HG03378 (cell line): ENCODE measurements at regions not wholly inside any gene's neighbourhood (a gene's known extent, or its start where the extent isn't known, plus 50 kb on each side); places are given as distances from the start of the nearest gene placed in this dataset.
"Not testable (repeated sequence)": the region's sequence is repeated elsewhere in the genome, so short reads cannot be mapped to it uniquely, and the experiment has no call there.

Source experiments
- ATAC-seq: cut with Tn5 transposase; IDR thresholded peaks from one replicate; pipeline ENCODE4 v1.9.1; 2021; ENCODE audit warnings: mild to moderate bottlenecking, moderate library complexity; ENCODE audit not compliant: unreplicated experiment

DNA sequence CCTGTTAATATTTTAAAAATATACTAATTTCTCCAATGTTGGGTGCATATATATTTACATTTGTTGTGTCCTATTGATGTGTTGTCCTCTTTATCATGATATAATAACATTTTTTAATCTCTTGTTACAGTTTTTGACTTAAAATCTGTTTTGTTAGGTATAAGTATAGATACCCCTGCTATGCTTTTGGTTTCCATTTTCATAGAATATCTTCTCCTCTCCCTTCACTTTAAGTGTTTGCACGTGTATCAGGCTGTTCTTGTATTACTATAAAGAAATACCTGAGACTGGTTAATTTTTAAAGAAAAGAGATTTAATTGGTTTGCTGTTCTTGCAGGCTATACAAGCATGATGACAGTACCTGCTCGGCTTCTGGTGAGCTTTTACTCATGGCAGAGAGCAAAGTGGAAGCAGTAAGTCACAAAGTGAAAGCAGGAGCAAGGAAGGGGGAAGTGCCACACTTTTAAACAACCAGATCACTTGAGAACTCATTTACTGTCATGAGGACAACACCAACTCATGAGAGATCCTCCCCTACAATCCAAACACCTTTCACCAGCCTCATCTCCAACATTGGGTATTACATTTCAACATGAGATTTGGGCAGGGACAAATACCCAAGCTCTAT lies 340.5 kb upstream of the SYNCRIP start:
- peak; percentile 83 for ATAC-seq

DNA sequence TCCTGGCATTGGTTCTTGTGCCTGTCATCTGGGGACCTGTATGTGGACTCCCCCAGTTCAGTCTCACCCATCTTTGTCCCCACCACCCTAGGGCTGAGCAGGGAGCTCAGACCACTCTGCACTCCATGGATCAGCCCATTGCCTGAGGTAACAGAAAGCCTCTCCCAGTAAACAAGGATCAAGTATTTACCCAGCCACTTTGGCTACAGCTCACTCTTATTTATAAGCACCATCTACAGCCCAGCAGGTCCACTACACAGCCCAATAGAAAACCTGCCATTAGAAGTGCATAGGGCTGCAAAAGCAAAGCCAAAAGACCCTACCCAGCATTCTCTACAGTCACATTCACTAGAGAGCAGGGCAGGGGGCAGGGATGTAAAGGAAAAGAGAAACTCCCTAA lies 335.0 kb upstream of the SYNCRIP start:
- ATAC-seq = no peak

DNA sequence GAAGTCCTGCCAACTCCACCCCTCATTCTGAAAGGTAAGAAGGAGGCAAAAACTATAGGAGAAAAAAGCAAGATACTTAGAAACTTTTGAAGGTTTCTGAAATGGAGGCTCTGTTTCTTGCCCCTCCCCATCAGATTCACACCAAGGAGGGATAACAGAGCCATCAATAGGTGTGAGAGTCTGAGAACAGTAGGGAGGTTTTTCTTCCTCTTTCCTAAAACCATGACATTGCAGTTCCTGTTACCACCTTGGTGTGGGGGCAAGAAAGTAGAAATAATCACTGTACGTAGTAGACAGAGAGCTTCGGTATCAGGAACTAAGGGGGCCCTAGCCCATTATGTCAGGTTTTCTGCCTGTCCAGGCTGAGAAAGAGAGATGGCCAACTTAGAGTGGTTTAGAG lies 333.3 kb upstream of the SYNCRIP start:
- ATAC-seq = peak; percentile 80

DNA sequence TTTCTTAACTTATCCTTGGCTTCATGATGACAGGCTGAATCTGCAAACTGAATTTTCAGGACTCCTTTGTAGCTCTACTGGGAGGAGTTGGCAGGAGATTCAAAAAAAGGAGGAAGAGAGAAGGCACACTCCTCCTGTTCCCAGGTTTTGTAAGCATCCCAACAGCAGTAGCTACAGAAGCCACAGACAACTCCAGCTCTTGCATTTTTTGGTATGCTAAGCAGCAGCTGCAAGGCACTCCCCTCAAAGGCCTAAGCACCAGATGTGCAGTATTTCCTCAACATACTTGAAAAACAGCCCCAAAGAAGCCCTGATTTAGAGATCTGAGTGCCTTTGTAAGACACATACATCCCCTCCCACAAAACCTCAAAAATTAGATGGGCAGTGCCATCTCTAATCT lies 328.6 kb upstream of the SYNCRIP start:
- ATAC-seq = no peak

DNA sequence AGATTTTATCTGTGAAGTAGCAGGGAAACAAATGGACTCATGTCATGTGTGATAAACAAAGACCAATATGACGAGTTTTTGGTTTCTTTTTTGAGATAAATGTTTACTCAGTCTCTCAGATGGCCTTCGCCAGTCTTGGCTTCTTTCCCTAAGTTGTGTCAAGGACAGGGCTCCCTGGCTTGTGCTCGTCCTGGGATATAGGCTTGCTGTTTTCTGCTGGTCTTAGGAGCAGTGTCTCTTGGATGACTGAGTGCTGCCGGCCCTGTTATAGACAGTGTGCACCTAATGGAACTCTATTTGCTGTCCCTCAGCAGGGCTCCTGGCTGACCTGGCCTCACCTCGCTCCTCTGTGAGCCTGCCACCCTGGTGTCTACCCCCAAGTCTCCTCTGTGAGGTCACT lies 324.1 kb upstream of the SYNCRIP start:
- no peak for ATAC-seq

DNA sequence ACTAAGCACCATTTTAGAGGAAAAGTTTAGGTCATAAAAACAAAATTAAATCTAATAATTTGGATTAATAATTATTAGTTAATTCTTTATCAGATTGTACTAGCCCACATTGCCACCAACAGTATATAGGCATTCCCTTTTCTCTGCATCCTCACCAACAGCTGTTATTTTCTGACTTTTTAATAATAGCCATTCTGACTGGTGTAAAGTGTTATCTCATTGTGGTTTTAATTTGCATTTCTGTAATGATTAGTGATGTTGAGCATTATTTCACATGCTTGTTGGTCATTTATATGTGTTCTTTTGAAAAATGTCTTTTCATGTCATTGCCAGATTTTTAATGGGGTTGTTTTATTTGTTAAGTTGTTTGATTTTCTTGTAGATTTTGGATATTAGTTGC lies 319.1 kb upstream of the SYNCRIP start:
- ATAC-seq = no peak

DNA sequence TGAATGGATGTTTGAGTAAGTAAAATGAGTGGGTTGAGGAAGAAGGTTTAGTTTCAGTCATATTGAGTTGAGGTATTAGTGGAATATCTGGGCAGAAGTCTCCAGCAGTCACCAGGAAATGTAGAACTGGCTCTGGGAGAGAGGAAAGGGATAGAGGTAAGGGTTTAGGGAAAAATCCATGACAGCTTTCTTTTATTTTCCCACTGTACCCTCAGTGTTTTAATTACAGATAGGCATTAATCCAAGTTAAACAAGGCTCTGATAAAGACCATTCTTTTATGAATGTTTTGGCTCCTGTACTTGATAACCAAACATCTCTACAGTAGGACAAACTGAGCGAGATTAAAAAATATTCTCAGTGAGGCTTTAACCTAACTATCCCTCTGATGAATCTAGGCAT lies 318.4 kb upstream of the SYNCRIP start:
- no peak for ATAC-seq

DNA sequence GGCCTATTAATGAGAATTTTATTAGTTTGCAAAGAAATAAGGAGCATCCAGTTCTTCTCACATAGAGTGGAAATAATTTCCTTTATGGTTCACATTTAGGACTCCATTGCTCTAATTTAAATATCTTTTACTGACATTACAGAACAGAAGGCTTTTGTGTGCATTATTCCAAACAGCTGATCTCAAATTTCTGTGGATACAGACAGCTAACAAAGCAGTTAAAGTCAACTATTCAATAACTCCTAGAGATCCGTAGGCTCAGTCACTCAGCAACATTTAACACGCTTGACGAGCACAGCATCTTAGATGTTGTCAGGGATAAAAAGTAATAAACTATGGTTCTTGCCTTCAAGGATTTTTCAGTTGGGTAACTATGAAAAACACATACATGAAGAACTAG lies 305.8 kb upstream of the SYNCRIP start:
- ATAC-seq = no peak

DNA sequence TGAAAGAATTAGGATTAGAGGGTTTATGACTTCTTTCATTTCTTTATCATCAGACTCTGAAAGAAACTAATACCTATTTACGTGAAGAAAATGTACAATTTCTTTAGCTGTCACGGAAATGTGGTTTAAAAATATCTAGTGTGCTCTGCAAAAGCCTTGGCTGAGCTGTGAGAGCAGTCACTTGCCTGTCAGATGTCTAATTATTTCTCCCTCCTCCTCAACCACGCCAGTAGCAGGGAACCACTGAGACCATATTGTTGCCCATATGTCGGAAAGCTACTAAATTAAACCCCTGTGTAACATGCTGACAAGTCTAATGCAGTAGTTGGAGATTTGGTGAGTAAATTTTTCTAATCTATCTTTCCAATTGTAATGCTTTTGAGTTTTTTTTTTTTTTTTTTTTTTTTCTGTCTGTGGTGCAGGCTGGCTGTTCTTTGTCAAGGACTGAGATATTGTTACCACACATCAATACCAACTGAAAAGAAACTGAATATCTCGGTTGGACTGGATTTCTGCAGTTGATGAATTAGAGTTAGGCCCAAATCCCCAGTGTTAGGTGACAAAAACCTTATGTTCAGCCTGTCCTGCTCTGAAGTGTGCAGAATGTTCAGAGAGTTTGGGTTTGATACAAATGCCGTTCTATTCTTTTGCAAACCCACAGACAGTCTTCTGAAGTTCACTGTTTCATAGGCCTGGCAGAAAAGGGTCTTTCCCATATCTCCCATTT lies 302.9 kb upstream of the SYNCRIP start:
- ATAC-seq = no peak

DNA sequence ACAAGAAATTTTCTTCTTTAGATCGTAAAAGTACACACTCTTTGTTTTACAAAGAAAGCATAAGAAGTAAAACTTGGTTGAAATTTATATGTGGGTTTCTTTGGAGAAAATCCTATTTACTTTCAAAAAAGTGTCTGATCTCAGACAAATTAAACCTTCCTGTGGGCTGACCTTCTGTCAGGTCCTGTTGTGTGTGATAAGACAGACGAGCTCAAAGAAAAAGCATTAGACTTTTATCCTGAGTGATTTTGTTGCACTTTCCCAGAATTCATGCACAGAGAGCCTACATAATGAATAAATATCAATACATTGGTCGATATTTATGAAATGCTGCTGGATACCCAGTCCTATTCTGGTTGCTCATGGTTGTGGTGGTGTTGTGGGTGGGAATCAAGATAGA lies 302.1 kb upstream of the SYNCRIP start:
- ATAC-seq = no peak

DNA sequence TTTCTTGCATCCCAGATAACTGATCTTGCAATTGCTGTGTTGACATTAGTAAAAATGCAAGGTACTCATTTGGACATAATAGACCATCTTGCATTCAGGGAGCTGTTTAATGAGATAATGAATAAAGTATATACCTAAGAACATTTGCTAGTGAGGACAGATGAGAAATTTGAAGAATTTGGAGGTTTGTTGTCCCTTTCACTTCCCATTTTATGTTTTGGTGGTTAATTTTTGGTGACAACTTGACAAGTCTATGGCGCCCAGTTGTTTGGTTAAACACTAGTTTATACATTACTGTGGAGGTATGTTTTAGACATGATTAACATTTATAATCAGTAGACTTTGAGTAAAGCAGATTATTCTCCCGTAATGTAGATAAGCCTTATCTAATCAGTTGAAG lies 300.2 kb upstream of the SYNCRIP start:
- ATAC-seq = no peak

DNA sequence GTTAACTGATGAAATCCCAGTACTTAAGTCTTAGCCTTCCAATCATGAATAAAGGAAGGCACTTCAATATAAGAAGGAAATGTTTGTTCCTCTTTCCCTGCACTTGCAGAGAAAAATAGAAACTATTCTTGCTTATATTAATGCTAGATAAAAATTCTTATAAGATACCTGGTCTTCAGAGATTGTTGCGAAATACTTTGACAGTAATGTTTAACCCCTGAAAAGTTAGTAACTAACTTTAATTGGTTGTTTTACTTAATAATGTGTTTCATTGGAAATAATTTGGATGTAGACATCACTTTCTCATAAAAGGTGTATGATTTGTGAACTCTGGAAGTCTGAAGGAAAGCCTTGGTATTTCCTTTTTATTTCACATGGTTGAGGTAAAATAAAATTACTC lies 294.2 kb upstream of the SYNCRIP start:
- no peak for ATAC-seq

DNA sequence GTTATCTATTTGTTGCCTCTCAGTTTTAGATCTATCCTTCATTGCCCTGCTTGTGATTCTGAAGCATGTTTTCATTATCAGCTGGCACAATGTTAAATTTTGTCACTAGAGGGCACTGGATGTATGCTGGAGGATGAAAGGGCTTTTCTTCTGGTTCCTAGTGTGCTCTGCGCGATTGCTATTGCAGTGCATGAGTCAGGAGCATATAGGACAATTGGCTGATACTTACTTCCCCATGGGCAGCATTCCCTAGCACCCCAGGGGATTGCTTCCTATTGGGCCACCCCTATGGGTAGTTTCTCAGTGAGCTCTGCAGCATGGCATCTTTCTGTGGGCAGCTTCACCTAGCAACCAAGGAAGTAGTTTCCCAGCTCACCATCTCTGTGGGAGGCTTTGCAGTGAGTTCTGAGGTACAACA lies 280.3 kb upstream of the SYNCRIP start:
- peak; percentile 94 for ATAC-seq

DNA sequence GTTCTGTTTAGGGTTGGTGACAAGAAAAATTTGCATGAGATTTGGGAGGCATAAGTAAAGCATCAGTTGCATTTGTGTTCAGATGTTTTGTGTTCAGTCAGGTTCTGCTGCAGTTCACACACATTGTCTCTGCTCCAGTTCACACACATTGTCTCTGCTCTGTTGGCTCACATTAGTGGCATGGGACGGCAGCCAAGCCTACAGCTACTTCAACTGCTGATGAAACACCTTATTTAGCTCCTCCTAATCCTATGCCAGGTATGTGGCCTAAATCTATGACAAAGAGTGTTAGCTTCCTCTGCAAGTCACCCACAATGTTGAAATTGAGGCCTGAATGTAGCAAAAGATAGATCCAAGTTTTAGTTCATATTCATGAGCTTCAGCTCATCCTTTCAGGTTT lies 278.1 kb upstream of the SYNCRIP start:
- ATAC-seq = no peak

DNA sequence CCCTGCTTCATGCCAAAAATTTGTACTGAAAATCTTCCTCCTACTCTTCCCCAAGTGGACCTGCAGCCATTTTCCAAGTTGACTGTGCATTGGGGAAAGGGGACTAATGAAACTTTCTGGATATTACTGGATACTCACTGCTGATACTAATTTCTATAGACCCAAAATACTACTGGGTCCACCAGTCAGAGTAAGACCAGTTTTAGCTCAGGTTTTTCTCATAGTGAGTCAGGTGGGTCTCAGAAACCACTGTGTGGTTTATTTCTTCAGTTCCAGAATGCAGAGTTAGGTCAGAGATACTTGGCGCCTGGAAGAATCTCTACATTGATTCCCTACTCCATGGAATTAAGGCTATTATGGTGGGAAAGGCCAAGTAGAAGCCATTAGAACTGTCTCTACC lies 274.8 kb upstream of the SYNCRIP start:
- ATAC-seq = no peak

DNA sequence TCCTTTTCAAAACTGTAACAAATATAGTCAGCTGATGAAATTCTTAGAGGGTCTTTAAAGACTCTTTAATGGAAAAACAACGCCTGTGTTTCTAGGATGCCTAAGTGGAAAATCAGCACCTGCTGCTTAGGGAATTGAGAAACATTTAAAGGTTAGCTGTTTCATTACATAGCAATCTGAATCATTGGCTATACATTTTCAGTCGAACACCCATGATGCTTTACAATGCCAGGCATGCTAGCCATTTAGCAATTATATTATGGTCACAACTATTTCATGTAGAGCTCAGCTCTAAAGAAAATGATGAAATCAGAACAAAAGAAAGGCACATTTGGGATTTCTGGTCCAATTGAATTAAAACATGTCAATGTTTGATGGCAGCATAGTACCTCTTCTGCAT lies 270.3 kb upstream of the SYNCRIP start:
- ATAC-seq = no peak

DNA sequence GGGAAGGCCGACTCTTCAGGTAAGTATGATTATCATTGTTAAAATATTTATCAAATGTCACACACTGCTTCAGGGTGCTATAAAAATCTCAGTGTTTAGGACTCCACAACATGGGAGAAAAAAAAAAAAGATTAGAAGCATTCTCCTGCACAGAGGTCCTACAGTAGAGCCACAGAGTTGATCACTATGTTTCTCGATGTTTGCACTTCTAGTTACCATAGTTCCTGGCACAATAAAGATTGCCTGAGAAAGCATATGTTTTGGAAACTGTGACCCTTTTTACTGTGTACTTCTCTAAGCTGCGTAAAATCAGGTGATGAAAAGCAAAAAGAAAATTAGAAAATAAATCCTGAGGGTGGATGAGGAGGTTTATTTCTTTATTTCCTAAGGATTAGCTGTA lies 269.9 kb upstream of the SYNCRIP start:
- no peak for ATAC-seq

DNA sequence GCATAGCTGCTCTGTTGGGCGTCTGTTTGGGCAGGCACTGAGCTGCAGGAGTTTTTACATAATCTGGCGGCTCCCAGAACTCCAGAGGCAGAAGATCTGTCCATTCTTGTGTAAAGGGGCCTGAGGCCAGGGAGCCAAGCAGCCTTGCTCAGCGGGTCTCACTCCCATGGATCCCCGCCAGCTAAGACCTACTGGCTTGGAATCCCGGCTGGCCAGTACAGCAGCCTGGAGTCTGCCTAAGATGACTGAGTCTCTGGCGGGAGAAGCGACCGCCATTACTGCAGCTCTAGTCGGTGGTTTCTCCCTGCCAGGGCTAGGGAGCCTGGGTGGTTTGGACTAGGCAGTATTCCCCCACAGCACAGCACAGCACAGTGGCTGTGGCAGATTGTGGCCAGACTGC lies 268.4 kb upstream of the SYNCRIP start:
- ATAC-seq = no peak

DNA sequence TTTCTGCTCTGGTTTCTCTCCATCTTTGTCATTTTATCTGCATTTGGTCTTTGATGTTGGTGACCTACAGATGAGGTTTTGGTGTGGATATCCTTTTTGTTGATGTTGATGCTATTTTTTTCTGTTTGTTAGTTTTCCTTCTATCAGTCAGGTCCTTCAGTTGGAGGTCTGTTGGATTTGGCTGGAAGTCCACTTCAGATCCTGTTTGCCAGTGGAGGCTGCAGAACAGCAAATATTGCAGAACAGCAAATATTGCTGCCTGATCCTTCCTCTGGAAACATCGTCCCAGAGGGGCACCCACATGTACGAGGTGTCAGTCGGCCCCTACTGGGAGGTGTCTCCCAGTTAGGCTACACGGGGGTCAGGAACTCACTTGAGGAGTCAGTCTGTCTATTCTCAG lies 265.4 kb upstream of the SYNCRIP start:
- ATAC-seq = not testable (repeated sequence)

DNA sequence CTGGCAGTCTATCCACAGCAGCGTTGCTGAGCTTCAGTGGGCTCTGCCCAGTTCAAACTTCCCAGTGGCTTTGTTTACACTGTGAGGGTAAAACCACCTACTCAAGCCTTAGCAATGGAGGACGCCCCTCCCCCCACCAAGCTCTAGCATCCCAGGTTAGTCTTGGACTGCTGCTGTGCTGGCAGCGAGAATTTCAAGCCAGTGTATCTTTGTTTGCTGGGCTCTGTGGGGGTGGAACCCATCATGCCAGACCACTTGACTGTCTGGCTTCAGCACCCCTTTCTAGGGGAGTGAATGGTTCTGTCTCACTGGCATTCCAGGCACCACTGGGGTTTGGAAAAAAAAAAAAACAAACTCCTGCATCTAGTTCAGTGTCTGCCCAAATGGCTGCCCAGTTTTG lies 249.7 kb upstream of the SYNCRIP start:
- no peak for ATAC-seq

DNA sequence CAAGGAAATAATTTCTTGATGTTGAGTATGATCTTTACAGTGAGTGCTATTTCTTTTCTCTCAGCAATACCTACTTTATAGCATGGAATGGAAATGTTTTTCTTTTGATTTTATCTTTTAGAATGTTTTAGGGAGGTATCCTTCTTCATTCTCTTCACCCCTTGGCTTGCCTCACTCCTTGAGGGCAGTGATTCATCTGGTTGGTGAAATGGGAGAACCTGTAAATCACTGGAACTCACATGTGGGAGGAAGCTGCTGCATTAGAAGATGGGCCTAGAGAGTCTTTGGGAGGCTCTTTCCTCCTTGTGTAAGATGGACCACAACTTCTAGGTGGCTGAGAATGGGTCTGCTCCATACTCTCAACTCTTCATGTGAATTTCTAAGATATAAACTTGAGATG lies 244.8 kb upstream of the SYNCRIP start:
- ATAC-seq = no peak

DNA sequence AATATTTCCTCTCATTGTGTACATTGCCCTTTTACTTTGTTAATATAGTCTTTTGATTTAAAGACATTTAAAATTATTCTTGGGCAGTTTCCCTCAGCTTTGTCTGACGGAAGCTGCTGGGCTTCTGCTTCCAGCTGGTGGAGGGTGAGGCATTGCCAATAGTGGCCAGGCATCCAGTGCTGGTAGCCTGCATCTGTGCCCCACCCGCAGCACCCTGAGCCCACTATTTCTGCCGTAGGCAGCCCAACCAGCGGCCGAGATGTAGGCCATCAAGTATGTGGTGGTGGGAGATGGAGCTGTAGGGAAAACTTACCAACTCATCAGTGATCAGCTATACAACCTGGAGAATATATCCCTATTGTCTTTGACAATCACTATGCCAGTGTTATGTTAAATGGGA lies 226.0 kb upstream of the SYNCRIP start:
- no peak for ATAC-seq

DNA sequence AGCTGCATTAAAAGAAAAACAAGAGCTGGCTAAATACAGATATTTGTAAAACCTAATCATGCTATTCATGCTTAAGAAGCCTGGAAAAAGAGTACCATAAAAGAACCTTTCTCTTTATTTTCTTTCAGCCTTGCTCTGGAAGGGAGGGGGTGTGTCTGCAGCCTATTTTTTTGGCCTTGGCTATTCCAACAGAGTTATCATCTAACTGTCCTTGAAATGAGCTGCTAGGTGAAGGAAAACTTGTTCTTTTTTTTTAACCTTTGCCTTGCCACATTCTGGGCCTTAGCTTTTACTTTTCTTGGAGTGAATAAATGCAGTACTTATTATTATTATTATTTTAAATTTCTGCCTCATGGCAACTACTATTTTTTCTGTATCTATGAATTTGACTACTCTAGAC lies 224.9 kb upstream of the SYNCRIP start:
- ATAC-seq = no peak
